GM23338 (cell line): ENCODE measurements at regions not wholly inside any gene's neighbourhood (a gene's known extent, or its start where the extent isn't known, plus 50 kb on each side); places are given as distances from the start of the nearest gene placed in this dataset.

Experiments
- ATAC-seq: fragments of 200-7000 bp; cut with Tn5 transposase; 3 replicates; pipeline ENCODE4 v1.9.1; 2020
- DNase-seq: peaks from one replicate; pipeline ENCODE4 v3.0.0-alpha.2; 2015; ENCODE audit warnings: low spot score
- H2AFZ ChIP-seq: fragments of 200-600 bp; sonication (generic); 2 replicates; pipeline ENCODE4 v1.8.0; 2016; ENCODE audit warnings: antibody characterized with exemption, mild to moderate bottlenecking, moderate library complexity
- H3F3A ChIP-seq: fragments of 200-600 bp; sonication (generic); replicated peaks from 2 replicates; pipeline ENCODE4 v1.8.0; 2017; ENCODE audit warnings: antibody characterized with exemption, mixed run types, low read depth
- H3K27ac ChIP-seq: fragments of 200-600 bp; sonication (generic); 2 replicates; pipeline ENCODE4 v1.6.1; 2016; ENCODE audit warnings: low read depth
- H3K27me3 ChIP-seq: fragments of 200-600 bp; sonication (generic); 2 replicates; pipeline ENCODE4 v1.8.0; 2016; ENCODE audit warnings: mild to moderate bottlenecking, mixed run types, moderate library complexity; ENCODE audit not compliant: insufficient read depth
- H3K36me3 ChIP-seq: fragments of 200-600 bp; sonication (generic); 2 replicates; pipeline ENCODE4 v1.8.0; 2016; ENCODE audit warnings: mild to moderate bottlenecking; ENCODE audit not compliant: insufficient read depth
- H3K4me1 ChIP-seq: fragments of 200-600 bp; sonication (generic); 2 replicates; pipeline ENCODE4 v1.8.0; 2016; ENCODE audit warnings: mild to moderate bottlenecking, moderate library complexity; ENCODE audit not compliant: insufficient read depth
- H3K4me2 ChIP-seq: fragments of 200-600 bp; sonication (generic); 2 replicates; pipeline ENCODE4 v1.7.1; 2017; ENCODE audit warnings: mixed run types
- H3K4me3 ChIP-seq: fragments of 200-600 bp; sonication (generic); 2 replicates; pipeline ENCODE4 v1.6.1; 2016; ENCODE audit warnings: mixed run types
- H3K79me2 ChIP-seq: fragments of 200-600 bp; sonication (generic); replicated peaks from 2 replicates; pipeline ENCODE4 v1.8.0; 2017; ENCODE audit warnings: mild to moderate bottlenecking; ENCODE audit not compliant: insufficient read depth
- H3K9me2 ChIP-seq: fragments of 200-600 bp; sonication (generic); 2 replicates; pipeline ENCODE4 v1.8.0; 2017; ENCODE audit not compliant: insufficient read depth
- H4K20me1 ChIP-seq: fragments of 200-600 bp; sonication (generic); replicated peaks from 2 replicates; pipeline ENCODE4 v1.8.0; 2017; ENCODE audit warnings: mild to moderate bottlenecking; ENCODE audit not compliant: insufficient read depth
- H3K27ac Mint-ChIP-seq: 2 replicates; pipeline ENCODE4 v1.8.0; 2020; ENCODE audit warnings: inconsistent platforms, mild to moderate bottlenecking, moderate library complexity, mixed read lengths
- H3K27me3 Mint-ChIP-seq: 3 replicates; pipeline ENCODE4 v1.8.0; 2022; ENCODE audit warnings: low read depth, mild to moderate bottlenecking, moderate library complexity, mixed read lengths, inconsistent platforms; ENCODE audit not compliant: insufficient read depth, poor library complexity
- H3K36me3 Mint-ChIP-seq: 3 replicates; pipeline ENCODE4 v1.8.0; 2021; ENCODE audit warnings: low read depth, mild to moderate bottlenecking, inconsistent platforms, moderate library complexity, mixed read lengths
- H3K4me1 Mint-ChIP-seq: 3 replicates; pipeline ENCODE4 v1.8.0; 2020; ENCODE audit warnings: mild to moderate bottlenecking, inconsistent platforms, mixed read lengths
- H3K4me3 Mint-ChIP-seq: 3 replicates; pipeline ENCODE4 v1.8.0; 2021; ENCODE audit warnings: moderate library complexity, mild to moderate bottlenecking, inconsistent platforms, mixed read lengths
- H3K9me3 Mint-ChIP-seq: 3 replicates; pipeline ENCODE4 v1.8.0; 2020; ENCODE audit warnings: moderate library complexity, mild to moderate bottlenecking, inconsistent platforms, mixed read lengths
- CREB1 ChIP-seq: fragments of 250-450 bp; sonication (Bioruptor Pico); IDR thresholded peaks from 2 replicates; pipeline ENCODE4 v1.5.0; 2020; ENCODE audit warnings: low read depth, mild to moderate bottlenecking, moderate library complexity
- EZH2 ChIP-seq: fragments of 200-600 bp; sonication (generic); IDR thresholded peaks from one replicate; pipeline ENCODE4 v1.8.0; 2017; ENCODE audit warnings: antibody characterized with exemption, mild to moderate bottlenecking, low read depth; ENCODE audit not compliant: unreplicated experiment
- EZH2phosphoT487 ChIP-seq: fragments of 200-600 bp; sonication (generic); IDR thresholded peaks from one replicate; pipeline ENCODE4 v1.8.1; 2018; ENCODE audit warnings: antibody characterized with exemption; ENCODE audit not compliant: unreplicated experiment
- JUNB ChIP-seq: IDR thresholded peaks from one replicate; pipeline ENCODE4 v1.6.1; 2016; ENCODE audit warnings: antibody characterized with exemption; ENCODE audit not compliant: unreplicated experiment
- NANOG ChIP-seq: IDR thresholded peaks from 2 replicates; pipeline ENCODE4 v1.6.1; 2016; ENCODE audit warnings: antibody characterized with exemption, borderline replicate concordance
- POLR2AphosphoS5 ChIP-seq: IDR thresholded peaks from 2 replicates; pipeline ENCODE4 v1.6.1; 2016; ENCODE audit warnings: antibody characterized with exemption, low read depth
- STAT1 ChIP-seq: IDR thresholded peaks from one replicate; pipeline ENCODE4 v1.6.1; 2016; ENCODE audit warnings: antibody characterized with exemption; ENCODE audit not compliant: unreplicated experiment
- ZNF114 ChIP-seq: fragments of 250-450 bp; sonication (Bioruptor Pico); IDR thresholded peaks from 2 replicates; pipeline ENCODE4 v1.5.0; 2020; ENCODE audit warnings: mild to moderate bottlenecking, moderate library complexity
- ZNF331 ChIP-seq: fragments of 250-450 bp; sonication (Bioruptor Pico); IDR thresholded peaks from 2 replicates; pipeline ENCODE4 v1.5.0; 2020; ENCODE audit warnings: low read depth, mild to moderate bottlenecking, moderate library complexity
- TF ChIP-seq, protein P1 (sequence below): fragments of 250-450 bp; sonication (Bioruptor Pico); IDR thresholded peaks from 2 replicates; pipeline ENCODE4 v1.5.0; 2020; ENCODE audit warnings: mild to moderate bottlenecking, moderate library complexity
- TF ChIP-seq, protein P2 (sequence below): IDR thresholded peaks from one replicate; pipeline ENCODE4 v1.6.1; 2018; ENCODE audit warnings: antibody characterized with exemption; ENCODE audit not compliant: unreplicated experiment

DNA sequence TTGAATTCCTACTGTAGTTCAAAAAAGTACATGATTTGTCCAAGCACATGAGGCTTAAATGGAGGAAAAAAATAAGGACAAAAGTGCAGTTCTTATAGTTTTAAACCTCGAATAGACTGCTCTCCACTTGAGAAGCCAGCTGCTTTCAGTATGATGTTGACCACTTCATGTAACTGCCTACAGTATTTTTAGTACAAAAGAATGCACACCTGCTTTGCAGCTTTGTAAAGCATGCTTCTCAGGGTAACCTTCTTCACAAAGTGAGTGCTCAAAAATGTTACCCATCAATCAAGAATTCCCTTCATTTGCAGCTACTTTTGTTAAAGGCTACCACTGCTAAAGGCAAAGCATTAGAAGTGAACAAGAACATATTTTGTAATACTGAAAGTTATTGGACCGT is 83.4 kb upstream of the FAM47B start:
- Histone ChIP-seq H3K79me2 (no peaks in the 10 kb centered on the region), H3K4me2 (no peak overlapping the region), H3F3A (no peaks in the 10 kb centered on the region), H3K4me3 (no peak overlapping the region), H2AFZ (no peak overlapping the region), H4K20me1 (no peaks in the 10 kb centered on the region), H3K36me3 (no peaks in the 10 kb centered on the region), H3K4me1 (no peaks in the 10 kb centered on the region), H3K27ac (no peak overlapping the region), H3K9me2 (no peaks in the 10 kb centered on the region), H3K27me3 (no peaks in the 10 kb centered on the region)
- Mint-ChIP-seq H3K27ac (no peak overlapping the region), H3K27me3 (no peaks in the 10 kb centered on the region), H3K9me3 (no peaks in the 10 kb centered on the region; the same call in 2 of the 3 replicates), H3K4me3 (no peak overlapping the region), H3K36me3 (peaks cover 2% of the 10 kb centered on the region; the same call in 1 of the 3 replicates), H3K4me1 (no peaks in the 10 kb centered on the region; the same call in 2 of the 3 replicates)
- no peak for TF ChIP-seq CREB1
- TF ChIP-seq NANOG, result no peak
- no peak for TF ChIP-seq ZNF331 (CRISPR knock-in tag)
- TF ChIP-seq EZH2phosphoT487, result no peak
- no peak for TF ChIP-seq POLR2AphosphoS5
- no peak for TF ChIP-seq JUNB
- DNase-seq, result no peak
- no peak for ATAC-seq

DNA sequence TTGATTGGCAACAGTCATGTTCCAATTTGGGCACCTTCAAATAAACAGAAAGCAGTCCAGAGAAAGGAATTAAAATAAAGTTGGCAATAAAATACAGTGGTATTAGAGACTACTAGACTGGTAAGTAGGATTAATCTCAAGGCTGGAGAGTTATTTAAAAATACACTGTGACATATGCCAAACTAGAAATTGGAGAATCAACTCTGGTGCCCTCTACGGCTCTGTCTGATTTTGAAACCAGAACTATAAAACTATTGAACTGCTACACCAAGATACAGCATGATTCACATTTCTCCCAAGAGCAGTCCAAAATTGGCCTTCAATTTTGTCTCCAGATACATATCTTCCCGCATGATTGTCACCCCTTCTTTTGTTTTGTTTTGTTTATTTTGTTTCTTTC is 78.7 kb upstream of the FAM47B start:
- H3K36me3 Mint-ChIP-seq, result peaks cover 6% of the 10 kb centered on the region; the same call in 2 of the 3 replicates

More for the DNA sequence above, 78.7 kb upstream of the FAM47B start:
- Histone ChIP-seq H3K4me2 (no peak overlapping the region), H3K9me2 (no peaks in the 10 kb centered on the region), H3F3A (no peaks in the 10 kb centered on the region), H3K27me3 (peaks cover 15% of the 10 kb centered on the region), H3K4me1 (0 out of 2 replicates have a peak, but pooled peaks cover 6% of the 10 kb centered on the region), H3K27ac (no peak overlapping the region), H4K20me1 (no peaks in the 10 kb centered on the region), H3K79me2 (no peaks in the 10 kb centered on the region), H2AFZ (no peak overlapping the region), H3K36me3 (no peaks in the 10 kb centered on the region), H3K4me3 (no peak overlapping the region)
- Mint-ChIP-seq H3K4me1 (peaks cover 15% of the 10 kb centered on the region), H3K27me3 (no peaks in the 10 kb centered on the region), H3K4me3 (no peak overlapping the region), H3K27ac (no peak overlapping the region), H3K9me3 (peaks cover 11% of the 10 kb centered on the region; the same call in 2 of the 3 replicates)
- DNase-seq (no peak), ATAC-seq (no peak)
- TF ChIP-seq, protein P1, sequence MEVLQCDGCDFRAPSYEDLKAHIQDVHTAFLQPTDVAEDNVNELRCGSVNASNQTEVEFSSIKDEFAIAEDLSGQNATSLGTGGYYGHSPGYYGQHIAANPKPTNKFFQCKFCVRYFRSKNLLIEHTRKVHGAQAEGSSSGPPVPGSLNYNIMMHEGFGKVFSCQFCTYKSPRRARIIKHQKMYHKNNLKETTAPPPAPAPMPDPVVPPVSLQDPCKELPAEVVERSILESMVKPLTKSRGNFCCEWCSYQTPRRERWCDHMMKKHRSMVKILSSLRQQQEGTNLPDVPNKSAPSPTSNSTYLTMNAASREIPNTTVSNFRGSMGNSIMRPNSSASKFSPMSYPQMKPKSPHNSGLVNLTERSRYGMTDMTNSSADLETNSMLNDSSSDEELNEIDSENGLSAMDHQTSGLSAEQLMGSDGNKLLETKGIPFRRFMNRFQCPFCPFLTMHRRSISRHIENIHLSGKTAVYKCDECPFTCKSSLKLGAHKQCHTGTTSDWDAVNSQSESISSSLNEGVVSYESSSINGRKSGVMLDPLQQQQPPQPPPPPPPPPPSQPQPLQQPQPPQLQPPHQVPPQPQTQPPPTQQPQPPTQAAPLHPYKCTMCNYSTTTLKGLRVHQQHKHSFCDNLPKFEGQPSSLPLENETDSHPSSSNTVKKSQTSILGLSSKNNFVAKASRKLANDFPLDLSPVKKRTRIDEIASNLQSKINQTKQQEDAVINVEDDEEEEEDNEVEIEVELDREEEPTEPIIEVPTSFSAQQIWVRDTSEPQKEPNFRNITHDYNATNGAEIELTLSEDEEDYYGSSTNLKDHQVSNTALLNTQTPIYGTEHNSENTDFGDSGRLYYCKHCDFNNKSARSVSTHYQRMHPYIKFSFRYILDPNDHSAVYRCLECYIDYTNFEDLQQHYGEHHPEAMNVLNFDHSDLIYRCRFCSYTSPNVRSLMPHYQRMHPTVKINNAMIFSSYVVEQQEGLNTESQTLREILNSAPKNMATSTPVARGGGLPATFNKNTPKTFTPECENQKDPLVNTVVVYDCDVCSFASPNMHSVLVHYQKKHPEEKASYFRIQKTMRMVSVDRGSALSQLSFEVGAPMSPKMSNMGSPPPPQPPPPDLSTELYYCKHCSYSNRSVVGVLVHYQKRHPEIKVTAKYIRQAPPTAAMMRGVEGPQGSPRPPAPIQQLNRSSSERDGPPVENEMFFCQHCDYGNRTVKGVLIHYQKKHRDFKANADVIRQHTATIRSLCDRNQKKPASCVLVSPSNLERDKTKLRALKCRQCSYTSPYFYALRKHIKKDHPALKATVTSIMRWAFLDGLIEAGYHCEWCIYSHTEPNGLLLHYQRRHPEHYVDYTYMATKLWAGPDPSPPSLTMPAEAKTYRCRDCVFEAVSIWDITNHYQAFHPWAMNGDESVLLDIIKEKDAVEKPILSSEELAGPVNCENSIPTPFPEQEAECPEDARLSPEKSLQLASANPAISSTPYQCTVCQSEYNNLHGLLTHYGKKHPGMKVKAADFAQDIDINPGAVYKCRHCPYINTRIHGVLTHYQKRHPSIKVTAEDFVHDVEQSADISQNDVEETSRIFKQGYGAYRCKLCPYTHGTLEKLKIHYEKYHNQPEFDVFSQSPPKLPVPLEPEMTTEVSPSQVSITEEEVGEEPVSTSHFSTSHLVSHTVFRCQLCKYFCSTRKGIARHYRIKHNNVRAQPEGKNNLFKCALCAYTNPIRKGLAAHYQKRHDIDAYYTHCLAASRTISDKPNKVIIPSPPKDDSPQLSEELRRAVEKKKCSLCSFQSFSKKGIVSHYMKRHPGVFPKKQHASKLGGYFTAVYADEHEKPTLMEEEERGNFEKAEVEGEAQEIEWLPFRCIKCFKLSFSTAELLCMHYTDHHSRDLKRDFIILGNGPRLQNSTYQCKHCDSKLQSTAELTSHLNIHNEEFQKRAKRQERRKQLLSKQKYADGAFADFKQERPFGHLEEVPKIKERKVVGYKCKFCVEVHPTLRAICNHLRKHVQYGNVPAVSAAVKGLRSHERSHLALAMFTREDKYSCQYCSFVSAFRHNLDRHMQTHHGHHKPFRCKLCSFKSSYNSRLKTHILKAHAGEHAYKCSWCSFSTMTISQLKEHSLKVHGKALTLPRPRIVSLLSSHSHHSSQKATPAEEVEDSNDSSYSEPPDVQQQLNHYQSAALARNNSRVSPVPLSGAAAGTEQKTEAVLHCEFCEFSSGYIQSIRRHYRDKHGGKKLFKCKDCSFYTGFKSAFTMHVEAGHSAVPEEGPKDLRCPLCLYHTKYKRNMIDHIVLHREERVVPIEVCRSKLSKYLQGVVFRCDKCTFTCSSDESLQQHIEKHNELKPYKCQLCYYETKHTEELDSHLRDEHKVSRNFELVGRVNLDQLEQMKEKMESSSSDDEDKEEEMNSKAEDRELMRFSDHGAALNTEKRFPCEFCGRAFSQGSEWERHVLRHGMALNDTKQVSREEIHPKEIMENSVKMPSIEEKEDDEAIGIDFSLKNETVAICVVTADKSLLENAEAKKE, result no peak
- TF ChIP-seq ZNF114 (no peak), STAT1 (no peak), EZH2 (no peak), JUNB (no peak), EZH2phosphoT487 (no peak)
- TF ChIP-seq, protein P2, sequence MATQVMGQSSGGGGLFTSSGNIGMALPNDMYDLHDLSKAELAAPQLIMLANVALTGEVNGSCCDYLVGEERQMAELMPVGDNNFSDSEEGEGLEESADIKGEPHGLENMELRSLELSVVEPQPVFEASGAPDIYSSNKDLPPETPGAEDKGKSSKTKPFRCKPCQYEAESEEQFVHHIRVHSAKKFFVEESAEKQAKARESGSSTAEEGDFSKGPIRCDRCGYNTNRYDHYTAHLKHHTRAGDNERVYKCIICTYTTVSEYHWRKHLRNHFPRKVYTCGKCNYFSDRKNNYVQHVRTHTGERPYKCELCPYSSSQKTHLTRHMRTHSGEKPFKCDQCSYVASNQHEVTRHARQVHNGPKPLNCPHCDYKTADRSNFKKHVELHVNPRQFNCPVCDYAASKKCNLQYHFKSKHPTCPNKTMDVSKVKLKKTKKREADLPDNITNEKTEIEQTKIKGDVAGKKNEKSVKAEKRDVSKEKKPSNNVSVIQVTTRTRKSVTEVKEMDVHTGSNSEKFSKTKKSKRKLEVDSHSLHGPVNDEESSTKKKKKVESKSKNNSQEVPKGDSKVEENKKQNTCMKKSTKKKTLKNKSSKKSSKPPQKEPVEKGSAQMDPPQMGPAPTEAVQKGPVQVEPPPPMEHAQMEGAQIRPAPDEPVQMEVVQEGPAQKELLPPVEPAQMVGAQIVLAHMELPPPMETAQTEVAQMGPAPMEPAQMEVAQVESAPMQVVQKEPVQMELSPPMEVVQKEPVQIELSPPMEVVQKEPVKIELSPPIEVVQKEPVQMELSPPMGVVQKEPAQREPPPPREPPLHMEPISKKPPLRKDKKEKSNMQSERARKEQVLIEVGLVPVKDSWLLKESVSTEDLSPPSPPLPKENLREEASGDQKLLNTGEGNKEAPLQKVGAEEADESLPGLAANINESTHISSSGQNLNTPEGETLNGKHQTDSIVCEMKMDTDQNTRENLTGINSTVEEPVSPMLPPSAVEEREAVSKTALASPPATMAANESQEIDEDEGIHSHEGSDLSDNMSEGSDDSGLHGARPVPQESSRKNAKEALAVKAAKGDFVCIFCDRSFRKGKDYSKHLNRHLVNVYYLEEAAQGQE, result no peak
